H1 (cell line): ENCODE measurements at regions not wholly inside any gene's neighbourhood (a gene's known extent, or its start where the extent isn't known, plus 50 kb on each side); places are given as distances from the start of the nearest gene placed in this dataset.

Experiments used
- ATF3 ChIP-seq: IDR thresholded peaks from 2 replicates; pipeline ENCODE4 v1.6.1; 2011; ENCODE audit warnings: low read depth, mild to moderate bottlenecking, low read length; ENCODE audit not compliant: insufficient read depth
- CHD2 ChIP-seq: IDR thresholded peaks from 2 replicates; pipeline ENCODE4 v1.6.1; 2012; ENCODE audit warnings: low read length, improper control_type of control experiment
- CTCF ChIP-seq, 3 experiments: IDR thresholded peaks; 1 replicate in 2 of 3; 2 replicates in 1 of 3; pipeline versions ENCODE4 v1.5.1 to v1.6.1; 2011; ENCODE audit warnings: low read length in 3 of 3, mild to moderate bottlenecking in 3 of 3, inconsistent platforms in 2 of 3, low read depth in 1 of 3, moderate library complexity in 1 of 3; ENCODE audit not compliant: insufficient read depth in 1 of 3; ENCODE audit errors: control extremely low read depth in 1 of 3
- EZH2 ChIP-seq: fragments of 200-600 bp; sonication (generic); IDR thresholded peaks from 2 replicates; pipeline ENCODE4 v1.7.1; 2012; ENCODE audit warnings: low read depth, mild to moderate bottlenecking, moderate library complexity, low read length, inconsistent platforms; ENCODE audit not compliant: severe bottlenecking
- JUND ChIP-seq: IDR thresholded peaks from 2 replicates; pipeline ENCODE4 v1.6.1; 2011; ENCODE audit warnings: mild to moderate bottlenecking, improper control_type of control experiment, low read length
- MAFK ChIP-seq: IDR thresholded peaks from 2 replicates; pipeline ENCODE4 v1.6.1; 2012; ENCODE audit warnings: low read depth, mild to moderate bottlenecking, improper control_type of control experiment, low read length
- POLR2A ChIP-seq, 2 experiments: IDR thresholded peaks; 1 replicate in 1 of 2; 2 replicates in 1 of 2; pipeline ENCODE4 v1.6.1; 2011; ENCODE audit warnings: low read depth in 2 of 2, low read length in 2 of 2, mild to moderate bottlenecking in 2 of 2; ENCODE audit errors: control extremely low read depth in 1 of 2
- RFX5 ChIP-seq: IDR thresholded peaks from 2 replicates; pipeline ENCODE4 v1.6.1; 2011; ENCODE audit warnings: low read depth, low read length, improper control_type of control experiment, borderline replicate concordance
- TCF12 ChIP-seq: IDR thresholded peaks from 2 replicates; pipeline ENCODE4 v1.6.1; 2011; ENCODE audit warnings: low read depth, mild to moderate bottlenecking, low read length

DNA sequence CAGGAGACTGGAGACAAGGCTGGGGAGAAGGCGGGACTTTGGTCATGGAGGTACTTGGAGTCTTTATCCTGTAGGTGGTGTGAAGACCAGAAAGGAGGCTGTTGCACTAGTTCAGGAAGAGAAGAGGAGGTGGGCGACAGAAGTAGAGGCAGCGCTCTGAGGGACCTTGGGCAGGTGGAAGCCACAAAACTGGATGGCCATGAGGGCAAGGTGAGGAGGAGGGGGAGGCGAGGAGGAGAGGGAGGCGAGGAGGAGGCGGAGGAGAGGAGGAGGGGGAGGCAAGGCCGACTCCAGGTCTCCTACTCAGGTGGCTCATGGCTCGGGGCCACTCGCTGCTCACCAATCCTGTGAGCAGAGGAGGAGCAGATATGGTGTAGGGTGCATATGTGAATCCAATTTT, 125.6 kb downstream of the RPLP1 start:
- no peak for TF ChIP-seq ATF3
- no peak for TF ChIP-seq MAFK
- no peak for TF ChIP-seq EZH2
- no peak for TF ChIP-seq TCF12
- no peak for TF ChIP-seq JUND
- no peak for TF ChIP-seq RFX5
- no peak for TF ChIP-seq CTCF (IDR thresholded peaks at IDR 0.05; ENCODE audit: control extremely low read depth in 1 of 3, insufficient read depth in 1 of 3, low read depth in 1 of 3, low read length in 3 of 3)
- TF ChIP-seq POLR2A (IDR thresholded peaks at IDR 0.05; ENCODE audit: control extremely low read depth in 1 of 2, low read depth in 2 of 2, low read length in 2 of 2), result no peak
- TF ChIP-seq CHD2, result no peak
